ENCODE measurements at regions not wholly inside any gene's neighbourhood (a gene's known extent, or its start where the extent isn't known, plus 50 kb on each side); places are given as distances from the start of the nearest gene placed in this dataset.
A peak's percentile ranks its signal among the peaks of the same experiment; 100 is the strongest.

DNA sequence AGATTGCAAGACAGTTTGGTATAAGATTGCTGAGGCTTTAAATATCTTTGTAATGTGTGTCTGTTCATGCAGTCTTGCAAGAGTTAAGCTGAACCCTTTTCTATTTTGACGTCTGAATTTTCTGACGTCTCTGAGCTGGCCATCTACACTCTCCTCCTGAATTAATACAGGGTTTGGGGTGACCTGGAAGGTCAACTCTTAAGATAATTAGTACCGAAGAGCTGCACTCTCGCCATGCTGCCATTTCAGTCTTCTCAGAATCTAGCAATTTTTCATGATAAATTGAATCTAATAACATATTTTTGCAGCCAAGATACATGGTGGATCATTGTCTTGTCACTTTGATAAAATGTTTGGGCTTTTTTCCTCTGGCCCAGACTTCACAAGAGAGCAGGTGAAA, 1245.2 kb upstream of the CELF4 start (continued):
- TF ChIP-seq, protein P1, sequence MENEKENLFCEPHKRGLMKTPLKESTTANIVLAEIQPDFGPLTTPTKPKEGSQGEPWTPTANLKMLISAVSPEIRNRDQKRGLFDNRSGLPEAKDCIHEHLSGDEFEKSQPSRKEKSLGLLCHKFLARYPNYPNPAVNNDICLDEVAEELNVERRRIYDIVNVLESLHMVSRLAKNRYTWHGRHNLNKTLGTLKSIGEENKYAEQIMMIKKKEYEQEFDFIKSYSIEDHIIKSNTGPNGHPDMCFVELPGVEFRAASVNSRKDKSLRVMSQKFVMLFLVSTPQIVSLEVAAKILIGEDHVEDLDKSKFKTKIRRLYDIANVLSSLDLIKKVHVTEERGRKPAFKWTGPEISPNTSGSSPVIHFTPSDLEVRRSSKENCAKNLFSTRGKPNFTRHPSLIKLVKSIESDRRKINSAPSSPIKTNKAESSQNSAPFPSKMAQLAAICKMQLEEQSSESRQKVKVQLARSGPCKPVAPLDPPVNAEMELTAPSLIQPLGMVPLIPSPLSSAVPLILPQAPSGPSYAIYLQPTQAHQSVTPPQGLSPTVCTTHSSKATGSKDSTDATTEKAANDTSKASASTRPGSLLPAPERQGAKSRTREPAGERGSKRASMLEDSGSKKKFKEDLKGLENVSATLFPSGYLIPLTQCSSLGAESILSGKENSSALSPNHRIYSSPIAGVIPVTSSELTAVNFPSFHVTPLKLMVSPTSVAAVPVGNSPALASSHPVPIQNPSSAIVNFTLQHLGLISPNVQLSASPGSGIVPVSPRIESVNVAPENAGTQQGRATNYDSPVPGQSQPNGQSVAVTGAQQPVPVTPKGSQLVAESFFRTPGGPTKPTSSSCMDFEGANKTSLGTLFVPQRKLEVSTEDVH (IDR thresholded peaks at IDR 0.05; ENCODE audit: low read depth, partially characterized antibody), result no peak
- TF ChIP-seq RB1 (IDR thresholded peaks at IDR 0.05; ENCODE audit: borderline replicate concordance), result no peak
- no peak for TF ChIP-seq SREBF2 (IDR thresholded peaks at IDR 0.05; ENCODE audit: low read length)
- no peak for TF ChIP-seq RUNX3 (IDR thresholded peaks at IDR 0.05; ENCODE audit: low read length)

DNA sequence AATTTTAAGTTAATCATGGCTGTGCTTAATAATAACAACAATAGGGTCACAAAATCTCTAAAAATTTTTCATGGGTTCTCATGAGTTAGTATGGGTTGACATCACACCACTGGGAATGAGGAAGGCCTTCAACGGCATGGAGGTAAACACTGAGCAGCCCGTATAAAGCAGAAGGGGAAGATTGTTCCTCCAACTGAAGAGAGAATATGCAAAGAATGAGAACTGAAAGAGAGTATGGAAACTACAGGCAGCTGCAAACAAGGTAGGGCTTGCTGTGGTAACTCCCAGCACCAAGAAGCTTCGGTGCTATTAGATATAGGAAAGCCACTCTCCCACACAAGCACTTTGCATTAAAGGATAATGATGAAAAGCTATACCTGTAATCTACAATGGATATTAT, 1242.3 kb upstream of the CELF4 start:
- SMC1A ChIA-PET (ENCODE audit: uncharacterized antibody, unreplicated experiment), result no interaction called here

More for the DNA sequence above, 1242.3 kb upstream of the CELF4 start:
- BruUV-seq (replicated peaks), result no TSS peak
- no peaks in the 10 kb centered on the region for H3K36me3 ChIP-seq (ENCODE audit: control insufficient read depth in 2 of 2, insufficient read depth in 2 of 2, low read length in 1 of 2)
- ATAC-seq (peak; percentile 58), DNase-seq (ENCODE audit: low read depth, low spot score) (no peak), FAIRE-seq (no peak)
- 0% methylated on average over 3 of the region's 3 CpGs for WGBS (ENCODE audit: insufficient coverage, insufficient replicate concordance, low lambda C conversion rate, missing lambda C conversion rate)
- in situ Hi-C loops (cut with MboI) (no loop called here), intact Hi-C loops (cut with micrococcal nuclease; ENCODE audit: unreplicated experiment) (no loop called here)
- H3K27me3 ChIP-seq (replicated peaks in 1 of 2; ENCODE audit: control insufficient read depth in 2 of 2, insufficient read depth in 2 of 2, low read length in 1 of 2), result no peaks in the 10 kb centered on the region
- no peak for TF ChIP-seq NRF1 (conservative IDR thresholded peaks at IDR 0.05; ENCODE audit: low read depth, low read length)
- no peak for TF ChIP-seq RAD21 (IDR thresholded peaks at IDR 0.05; ENCODE audit: insufficient read depth, low read depth, low read length)
- no peak for TF ChIP-seq LARP7 (IDR thresholded peaks at IDR 0.05)
- TF ChIP-seq, protein P2, sequence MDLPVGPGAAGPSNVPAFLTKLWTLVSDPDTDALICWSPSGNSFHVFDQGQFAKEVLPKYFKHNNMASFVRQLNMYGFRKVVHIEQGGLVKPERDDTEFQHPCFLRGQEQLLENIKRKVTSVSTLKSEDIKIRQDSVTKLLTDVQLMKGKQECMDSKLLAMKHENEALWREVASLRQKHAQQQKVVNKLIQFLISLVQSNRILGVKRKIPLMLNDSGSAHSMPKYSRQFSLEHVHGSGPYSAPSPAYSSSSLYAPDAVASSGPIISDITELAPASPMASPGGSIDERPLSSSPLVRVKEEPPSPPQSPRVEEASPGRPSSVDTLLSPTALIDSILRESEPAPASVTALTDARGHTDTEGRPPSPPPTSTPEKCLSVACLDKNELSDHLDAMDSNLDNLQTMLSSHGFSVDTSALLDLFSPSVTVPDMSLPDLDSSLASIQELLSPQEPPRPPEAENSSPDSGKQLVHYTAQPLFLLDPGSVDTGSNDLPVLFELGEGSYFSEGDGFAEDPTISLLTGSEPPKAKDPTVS (IDR thresholded peaks at IDR 0.05; ENCODE audit: low read depth, low read length), result no peak
- TF ChIP-seq SUZ12 (IDR thresholded peaks at IDR 0.05; ENCODE audit: unreplicated experiment), result no peak
- no peak for TF ChIP-seq GATAD2B (conservative IDR thresholded peaks at IDR 0.05; ENCODE audit: low read depth)
- no peak for TF ChIP-seq NBN (IDR thresholded peaks at IDR 0.05)
- TF ChIP-seq POU2F2 (IDR thresholded peaks at IDR 0.05; ENCODE audit: borderline replicate concordance, low read depth, low read length), result no peak
- no peak for TF ChIP-seq IRF4 (IDR thresholded peaks at IDR 0.05; ENCODE audit: low read depth, low read length)
- TF ChIP-seq, protein P3, sequence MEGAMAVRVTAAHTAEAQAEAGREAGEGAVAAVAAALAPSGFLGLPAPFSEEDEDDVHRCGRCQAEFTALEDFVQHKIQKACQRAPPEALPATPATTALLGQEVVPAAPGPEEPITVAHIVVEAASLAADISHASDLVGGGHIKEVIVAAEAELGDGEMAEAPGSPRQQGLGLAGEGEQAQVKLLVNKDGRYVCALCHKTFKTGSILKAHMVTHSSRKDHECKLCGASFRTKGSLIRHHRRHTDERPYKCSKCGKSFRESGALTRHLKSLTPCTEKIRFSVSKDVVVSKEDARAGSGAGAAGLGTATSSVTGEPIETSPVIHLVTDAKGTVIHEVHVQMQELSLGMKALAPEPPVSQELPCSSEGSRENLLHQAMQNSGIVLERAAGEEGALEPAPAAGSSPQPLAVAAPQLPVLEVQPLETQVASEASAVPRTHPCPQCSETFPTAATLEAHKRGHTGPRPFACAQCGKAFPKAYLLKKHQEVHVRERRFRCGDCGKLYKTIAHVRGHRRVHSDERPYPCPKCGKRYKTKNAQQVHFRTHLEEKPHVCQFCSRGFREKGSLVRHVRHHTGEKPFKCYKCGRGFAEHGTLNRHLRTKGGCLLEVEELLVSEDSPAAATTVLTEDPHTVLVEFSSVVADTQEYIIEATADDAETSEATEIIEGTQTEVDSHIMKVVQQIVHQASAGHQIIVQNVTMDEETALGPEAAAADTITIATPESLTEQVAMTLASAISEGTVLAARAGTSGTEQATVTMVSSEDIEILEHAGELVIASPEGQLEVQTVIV (IDR thresholded peaks at IDR 0.05; ENCODE audit: borderline replicate concordance, partially characterized antibody), result no peak
- TF ChIP-seq, protein P4, sequence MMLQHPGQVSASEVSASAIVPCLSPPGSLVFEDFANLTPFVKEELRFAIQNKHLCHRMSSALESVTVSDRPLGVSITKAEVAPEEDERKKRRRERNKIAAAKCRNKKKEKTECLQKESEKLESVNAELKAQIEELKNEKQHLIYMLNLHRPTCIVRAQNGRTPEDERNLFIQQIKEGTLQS (IDR thresholded peaks at IDR 0.05; ENCODE audit: borderline replicate concordance, extremely low read depth, low read depth, low read length), result no peak
- no peak for TF ChIP-seq CBX5 (IDR thresholded peaks at IDR 0.05; ENCODE audit: low read depth)
- H3K27ac ChIP-seq (ENCODE audit: control insufficient read depth, insufficient read depth), result no peak overlapping the region
- ChIA-PET RAD21 (ENCODE audit: unreplicated experiment) (no interaction called here), CTCF (no interaction called here), POLR2A (no interaction called here)
- peak overlapping the region; percentile 30 for H2AFZ ChIP-seq (ENCODE audit: control insufficient read depth, low read depth, low read length)
- H3K4me2 ChIP-seq (ENCODE audit: control insufficient read depth, insufficient read depth), result no peak overlapping the region
- H3K9me3 ChIP-seq (replicated peaks; ENCODE audit: control insufficient read depth, insufficient read depth, low read length), result no peaks in the 10 kb centered on the region
- no peaks in the 10 kb centered on the region for H4K20me1 ChIP-seq (ENCODE audit: control insufficient read depth, insufficient read depth)
- H3K79me2 ChIP-seq (ENCODE audit: control insufficient read depth, insufficient read depth, low read length), result no peaks in the 10 kb centered on the region
- no peak overlapping the region for H3K4me3 ChIP-seq
- no peak overlapping the region for H3K9ac ChIP-seq (ENCODE audit: control insufficient read depth, insufficient read depth, low read length)
- no peaks in the 10 kb centered on the region for H3K4me1 ChIP-seq (ENCODE audit: control insufficient read depth, insufficient read depth, low read length)

Data from GM12878 (cell line).